Natural killer cell (primary cell): ENCODE measurements at regions not wholly inside any gene's neighbourhood (a gene's known extent, or its start where the extent isn't known, plus 50 kb on each side); places are given as distances from the start of the nearest gene placed in this dataset.

Source experiments
- ATAC-seq, 3 donors: fragments of 150-1000 bp in 2 of 3; fragments of 200-7000 bp in 1 of 3; cut with Tn5 transposase; 1 replicate in 1 of 3; 2 replicates in 2 of 3; pipeline ENCODE4 v1.10.0; 2021; ENCODE audit warnings: mild to moderate bottlenecking in 2 of 3, moderate library complexity in 2 of 3
- DNase-seq, 2 donors: peaks; one replicate each; pipeline versions ENCODE4 v3.0.0 to v3.0.0-alpha.2; 2013 to 2021; ENCODE audit warnings: mixed read lengths in 1 of 2
- H3K27ac ChIP-seq: one replicate; pipeline ENCODE4 v1.5.1; 2013; ENCODE audit warnings: mild to moderate bottlenecking, low read length
- H3K27me3 ChIP-seq: one replicate; pipeline ENCODE4 v1.6.1; 2013; ENCODE audit warnings: low read length; ENCODE audit not compliant: control insufficient read depth, insufficient read depth
- H3K36me3 ChIP-seq: one replicate; pipeline ENCODE4 v1.6.1; 2013; ENCODE audit warnings: low read length; ENCODE audit not compliant: control insufficient read depth, insufficient read depth
- H3K4me1 ChIP-seq: one replicate; pipeline ENCODE4 v1.6.1; 2013; ENCODE audit warnings: low read length; ENCODE audit not compliant: control insufficient read depth, insufficient read depth
- H3K4me3 ChIP-seq: one replicate; pipeline ENCODE4 v1.5.1; 2013; ENCODE audit warnings: low read length
- H3K9me3 ChIP-seq: one replicate; pipeline ENCODE4 v1.6.1; 2013; ENCODE audit warnings: low read length; ENCODE audit not compliant: control insufficient read depth, insufficient read depth
- H3K27ac Mint-ChIP-seq, 2 donors: one replicate each; pipeline ENCODE4 v1.8.0; 2022; ENCODE audit warnings: mild to moderate bottlenecking in 2 of 2, mixed read lengths in 2 of 2, moderate library complexity in 1 of 2
- H3K27me3 Mint-ChIP-seq, 2 donors: one replicate each; pipeline ENCODE4 v1.8.0; 2022; ENCODE audit warnings: low read depth in 2 of 2, mixed read lengths in 2 of 2
- H3K36me3 Mint-ChIP-seq: one replicate; pipeline ENCODE4 v1.8.0; 2022; ENCODE audit warnings: mixed read lengths
- H3K4me1 Mint-ChIP-seq, 2 donors: one replicate each; pipeline ENCODE4 v1.8.0; 2022; ENCODE audit warnings: mixed read lengths in 2 of 2
- H3K4me3 Mint-ChIP-seq: one replicate; pipeline ENCODE4 v1.8.0; 2022; ENCODE audit warnings: mild to moderate bottlenecking, moderate library complexity, mixed read lengths
- H3K9me3 Mint-ChIP-seq, 2 donors: one replicate each; pipeline ENCODE4 v1.8.0; 2022; ENCODE audit warnings: mixed read lengths in 2 of 2
- WGBS: methylation state at CpG from one replicate; pipeline ENCODE4 v1.1.7; 2013; ENCODE audit warnings: missing lambda C conversion rate; ENCODE audit not compliant: insufficient coverage; 5-methylcytosine and 5-hydroxymethylcytosine counted together
- intact Hi-C: fragments of 100-400 bp; cut with micrococcal nuclease; formaldehyde crosslinking; loops from one replicate; pipeline ENCODE4 v1.14.2; 2022
- TF ChIP-seq, protein P1 (sequence below): fragments of 200-600 bp; IDR thresholded peaks from one replicate; pipeline ENCODE4 v1.8.0; 2022; ENCODE audit warnings: antibody characterized with exemption

- Mint-ChIP-seq H3K27me3 (peaks cover 23 to 63% of the 10 kb centered on the region in 2 donors), H3K27ac (no peak overlapping the region), H3K9me3 (peaks cover 0 to 8% of the 10 kb centered on the region in 2 donors), H3K4me1 (peaks cover 5 to 8% of the 10 kb centered on the region in 2 donors), H3K36me3 (no peaks in the 10 kb centered on the region), H3K4me3 (no peak overlapping the region)
- WGBS = 93% methylated on average over 4 of the region's 4 CpGs
- intact Hi-C loops = no loop called here
- Histone ChIP-seq H3K27ac (no peak overlapping the region), H3K4me3 (no peak overlapping the region), H3K9me3 (no peaks in the 10 kb centered on the region), H3K4me1 (peaks cover 5% of the 10 kb centered on the region), H3K36me3 (no peaks in the 10 kb centered on the region), H3K27me3 (peaks cover 9% of the 10 kb centered on the region)
- ATAC-seq (no peak), DNase-seq (no peak)
- TF ChIP-seq, protein P1, sequence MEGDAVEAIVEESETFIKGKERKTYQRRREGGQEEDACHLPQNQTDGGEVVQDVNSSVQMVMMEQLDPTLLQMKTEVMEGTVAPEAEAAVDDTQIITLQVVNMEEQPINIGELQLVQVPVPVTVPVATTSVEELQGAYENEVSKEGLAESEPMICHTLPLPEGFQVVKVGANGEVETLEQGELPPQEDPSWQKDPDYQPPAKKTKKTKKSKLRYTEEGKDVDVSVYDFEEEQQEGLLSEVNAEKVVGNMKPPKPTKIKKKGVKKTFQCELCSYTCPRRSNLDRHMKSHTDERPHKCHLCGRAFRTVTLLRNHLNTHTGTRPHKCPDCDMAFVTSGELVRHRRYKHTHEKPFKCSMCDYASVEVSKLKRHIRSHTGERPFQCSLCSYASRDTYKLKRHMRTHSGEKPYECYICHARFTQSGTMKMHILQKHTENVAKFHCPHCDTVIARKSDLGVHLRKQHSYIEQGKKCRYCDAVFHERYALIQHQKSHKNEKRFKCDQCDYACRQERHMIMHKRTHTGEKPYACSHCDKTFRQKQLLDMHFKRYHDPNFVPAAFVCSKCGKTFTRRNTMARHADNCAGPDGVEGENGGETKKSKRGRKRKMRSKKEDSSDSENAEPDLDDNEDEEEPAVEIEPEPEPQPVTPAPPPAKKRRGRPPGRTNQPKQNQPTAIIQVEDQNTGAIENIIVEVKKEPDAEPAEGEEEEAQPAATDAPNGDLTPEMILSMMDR = no peak
Observed at GRCh38 chr15:94847325-94847724, 616.0 kb downstream of the MCTP2 start.

- Histone ChIP-seq H3K27ac (no peak overlapping the region), H3K4me3 (no peak overlapping the region), H3K36me3 (no peaks in the 10 kb centered on the region), H3K4me1 (peaks cover 5% of the 10 kb centered on the region), H3K27me3 (peaks cover 7% of the 10 kb centered on the region), H3K9me3 (no peaks in the 10 kb centered on the region)
- H3K9me3 Mint-ChIP-seq = peaks cover 0 to 8% of the 10 kb centered on the region in 2 donors
- no peaks in the 10 kb centered on the region for H3K36me3 Mint-ChIP-seq
- DNase-seq (no peak), ATAC-seq (no peak)
- intact Hi-C loops = no loop called here
- H3K27ac Mint-ChIP-seq = no peak overlapping the region
- WGBS = 98% methylated on average over 3 of the region's 5 CpGs
- TF ChIP-seq, protein P1 = no peak
- no peak overlapping the region for H3K4me3 Mint-ChIP-seq
- H3K4me1 Mint-ChIP-seq = peaks cover 5 to 8% of the 10 kb centered on the region in 2 donors
- H3K27me3 Mint-ChIP-seq = peaks cover 23 to 58% of the 10 kb centered on the region in 2 donors
Observed at GRCh38 chr15:94848054-94848453, 616.7 kb downstream of the MCTP2 start.

- TF ChIP-seq, protein P1 = no peak
- Histone ChIP-seq H3K4me1 (no peaks in the 10 kb centered on the region), H3K4me3 (no peak overlapping the region), H3K36me3 (no peaks in the 10 kb centered on the region), H3K27ac (no peak overlapping the region), H3K27me3 (no peaks in the 10 kb centered on the region), H3K9me3 (no peaks in the 10 kb centered on the region)
- H3K9me3 Mint-ChIP-seq = peaks cover 0 to 2% of the 10 kb centered on the region in 2 donors
- no CpG with 5 or more reads among the region's 3 CpGs for WGBS
- ATAC-seq (no peak), DNase-seq (no peak)
- H3K27me3 Mint-ChIP-seq = peaks cover 9 to 24% of the 10 kb centered on the region in 2 donors
- no peak overlapping the region for H3K4me3 Mint-ChIP-seq
- H3K27ac Mint-ChIP-seq = no peak overlapping the region
- H3K4me1 Mint-ChIP-seq = no peaks in the 10 kb centered on the region
- intact Hi-C loops = no loop called here
- no peaks in the 10 kb centered on the region for H3K36me3 Mint-ChIP-seq
Observed at GRCh38 chr15:94855018-94855408, 623.7 kb downstream of the MCTP2 start.
